Adrenal gland (tissue), 5 donors: ENCODE measurements at regions not wholly inside any gene's neighbourhood (a gene's known extent, or its start where the extent isn't known, plus 50 kb on each side); places are given as distances from the start of the nearest gene placed in this dataset.

Experiments used
- POLR2A ChIP-seq, 2 donors: fragments of 450-650 bp; IDR thresholded peaks; one replicate each; pipeline ENCODE4 v1.6.1; 2017; ENCODE audit warnings: antibody characterized with exemption in 2 of 2, mild to moderate bottlenecking in 2 of 2, moderate library complexity in 1 of 2
- TF ChIP-seq, protein P1 (sequence below), 6 experiments: fragments of 450-650 bp in 4 of 6; fragments of 200-600 bp in 2 of 6; sonication (generic) in 1 of 6; IDR thresholded peaks; 1 replicate in 5 of 6; 2 replicates in 1 of 6; pipeline versions ENCODE4 v1.5.1 to v1.8.0; 2016 to 2021; ENCODE audit warnings: antibody characterized with exemption in 6 of 6, mild to moderate bottlenecking in 2 of 6, moderate library complexity in 1 of 6
- donor health status: DM: no; HTN: no; CAD: no.

DNA sequence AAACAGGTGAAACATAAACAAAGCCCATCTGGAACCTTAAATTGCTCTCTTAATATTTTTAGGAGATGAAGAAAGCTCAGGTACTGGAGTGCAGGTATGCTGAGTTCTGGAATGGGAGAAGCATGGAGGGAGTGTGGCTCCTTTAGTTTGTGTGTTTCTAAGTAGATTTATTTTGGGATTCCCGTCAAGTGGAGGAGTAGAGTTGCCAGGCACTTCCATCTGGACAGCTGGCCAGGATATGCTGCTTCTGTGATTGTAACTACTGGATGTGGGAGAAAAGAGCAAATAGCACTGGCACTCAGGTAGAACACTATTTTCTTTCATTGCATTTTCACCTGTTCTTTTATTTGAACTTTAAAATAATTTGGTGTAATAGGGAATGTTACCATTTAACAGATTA, 182.3 kb upstream of the MAST4 start:
- TF ChIP-seq, protein P1, sequence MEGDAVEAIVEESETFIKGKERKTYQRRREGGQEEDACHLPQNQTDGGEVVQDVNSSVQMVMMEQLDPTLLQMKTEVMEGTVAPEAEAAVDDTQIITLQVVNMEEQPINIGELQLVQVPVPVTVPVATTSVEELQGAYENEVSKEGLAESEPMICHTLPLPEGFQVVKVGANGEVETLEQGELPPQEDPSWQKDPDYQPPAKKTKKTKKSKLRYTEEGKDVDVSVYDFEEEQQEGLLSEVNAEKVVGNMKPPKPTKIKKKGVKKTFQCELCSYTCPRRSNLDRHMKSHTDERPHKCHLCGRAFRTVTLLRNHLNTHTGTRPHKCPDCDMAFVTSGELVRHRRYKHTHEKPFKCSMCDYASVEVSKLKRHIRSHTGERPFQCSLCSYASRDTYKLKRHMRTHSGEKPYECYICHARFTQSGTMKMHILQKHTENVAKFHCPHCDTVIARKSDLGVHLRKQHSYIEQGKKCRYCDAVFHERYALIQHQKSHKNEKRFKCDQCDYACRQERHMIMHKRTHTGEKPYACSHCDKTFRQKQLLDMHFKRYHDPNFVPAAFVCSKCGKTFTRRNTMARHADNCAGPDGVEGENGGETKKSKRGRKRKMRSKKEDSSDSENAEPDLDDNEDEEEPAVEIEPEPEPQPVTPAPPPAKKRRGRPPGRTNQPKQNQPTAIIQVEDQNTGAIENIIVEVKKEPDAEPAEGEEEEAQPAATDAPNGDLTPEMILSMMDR (IDR thresholded peaks at IDR 0.05), result no peak
- no peak for TF ChIP-seq POLR2A (IDR thresholded peaks at IDR 0.05)
